Dermis blood vessel endothelial cell (primary cell): ENCODE measurements at regions not wholly inside any gene's neighbourhood (a gene's known extent, or its start where the extent isn't known, plus 50 kb on each side); places are given as distances from the start of the nearest gene placed in this dataset.
"Not testable (repeated sequence)": the region's sequence is repeated elsewhere in the genome, so short reads cannot be mapped to it uniquely, and the experiment has no call there.

ENCODE experiments used
- DNase-seq: peaks from one replicate; pipeline ENCODE4 v3.0.0; 2010

GRCh38 chr1:146883190-146883589, 54.9 kb upstream of the NBPF12 start:
- DNase-seq = not testable (repeated sequence)

GRCh38 chr1:146881096-146881495, 57.0 kb upstream of the NBPF12 start:
- DNase-seq = not testable (repeated sequence)

GRCh38 chr1:146863799-146864319, 74.3 kb upstream of the NBPF12 start:
- DNase-seq = not testable (repeated sequence)

GRCh38 chr1:146853147-146853546, 85.0 kb upstream of the NBPF12 start:
- not testable (repeated sequence) for DNase-seq

- DNase-seq = not testable (repeated sequence)
Observed at GRCh38 chr1:146850352-146850889, 87.7 kb upstream of the NBPF12 start.

- not testable (repeated sequence) for DNase-seq
Observed at GRCh38 chr1:146838725-146839124, 99.4 kb upstream of the NBPF12 start.

GRCh38 chr1:146826957-146827356, 111.2 kb upstream of the NBPF12 start:
- not testable (repeated sequence) for DNase-seq

GRCh38 chr1:146794236-146794635, 143.9 kb upstream of the NBPF12 start:
- DNase-seq = not testable (repeated sequence)

- not testable (repeated sequence) for DNase-seq
Observed at GRCh38 chr1:146792725-146793124, 145.4 kb upstream of the NBPF12 start.

GRCh38 chr1:146784212-146784940, 153.7 kb upstream of the NBPF12 start:
- DNase-seq = not testable (repeated sequence)

GRCh38 chr1:146781235-146781634, 156.9 kb upstream of the NBPF12 start:
- not testable (repeated sequence) for DNase-seq

- DNase-seq = not testable (repeated sequence)
Observed at GRCh38 chr1:146777826-146778602, 160.1 kb upstream of the NBPF12 start.

GRCh38 chr1:146774988-146775387, 163.1 kb upstream of the NBPF12 start:
- not testable (repeated sequence) for DNase-seq

GRCh38 chr1:146774271-146774670, 163.9 kb upstream of the NBPF12 start:
- not testable (repeated sequence) for DNase-seq

GRCh38 chr1:146771409-146771808, 166.7 kb upstream of the NBPF12 start:
- DNase-seq = not testable (repeated sequence)

- DNase-seq = not testable (repeated sequence)
Observed at GRCh38 chr1:146770998-146771397, 167.1 kb upstream of the NBPF12 start.

- not testable (repeated sequence) for DNase-seq
Observed at GRCh38 chr1:146763234-146763633, 174.9 kb upstream of the NBPF12 start.

- not testable (repeated sequence) for DNase-seq
Observed at GRCh38 chr1:146756858-146757257, 181.3 kb upstream of the NBPF12 start.

GRCh38 chr1:146748686-146749085, 189.4 kb upstream of the NBPF12 start:
- DNase-seq = not testable (repeated sequence)

- not testable (repeated sequence) for DNase-seq
Observed at GRCh38 chr1:146731981-146732680, 206.0 kb upstream of the NBPF12 start.

- DNase-seq = not testable (repeated sequence)
Observed at GRCh38 chr1:146729642-146730344, 208.3 kb upstream of the NBPF12 start.

- DNase-seq = not testable (repeated sequence)
Observed at GRCh38 chr1:146715054-146715453, 223.1 kb upstream of the NBPF12 start.
